Gastroesophageal sphincter (tissue), 4 donors: ENCODE measurements at regions not wholly inside any gene's neighbourhood (a gene's known extent, or its start where the extent isn't known, plus 50 kb on each side); places are given as distances from the start of the nearest gene placed in this dataset.
A peak's percentile ranks its signal among the peaks of the same experiment; 100 is the strongest.

Experiments used
- ATAC-seq: fragments of 150-250 bp; one replicate; pipeline ENCODE4 v1.9.1; 2016; ENCODE audit warnings: mild to moderate bottlenecking, moderate library complexity
- H3K27ac ChIP-seq, 4 donors: fragments of 200-600 bp; sonication (generic) in 3 of 4; 1 replicate in 3 of 4; 2 replicates in 1 of 4; pipeline ENCODE4 v1.5.1; 2016 to 2019
- H3K27me3 ChIP-seq: fragments of 200-600 bp; sonication (generic); one replicate; pipeline ENCODE4 v1.5.1; 2019
- H3K36me3 ChIP-seq, 2 donors: fragments of 200-600 bp; sonication (generic); one replicate each; pipeline ENCODE4 v1.5.1; 2019; ENCODE audit warnings: control low read depth in 1 of 2
- H3K4me1 ChIP-seq, 3 donors: fragments of 200-600 bp; sonication (generic); 1 replicate in 2 of 3; 2 replicates in 1 of 3; pipeline ENCODE4 v1.5.1; 2016 to 2019; ENCODE audit warnings: control low read depth in 2 of 3
- H3K4me3 ChIP-seq, 2 donors: fragments of 200-600 bp; sonication (generic); one replicate each; pipeline ENCODE4 v1.5.1; 2019; ENCODE audit warnings: mild to moderate bottlenecking in 1 of 2, moderate library complexity in 1 of 2
- H3K9me3 ChIP-seq, 3 donors: fragments of 200-600 bp; sonication (generic); one replicate each; pipeline ENCODE4 v1.5.1; 2017 to 2019; ENCODE audit warnings: control low read depth in 2 of 3
- EP300 ChIP-seq: sonication (generic); formaldehyde crosslinking; IDR thresholded peaks from one replicate; pipeline ENCODE4 v1.6.1; 2017; ENCODE audit warnings: antibody characterized with exemption, mild to moderate bottlenecking
- POLR2A ChIP-seq, 2 donors: fragments of 450-650 bp; IDR thresholded peaks; one replicate each; pipeline ENCODE4 v1.6.1; 2017; ENCODE audit warnings: antibody characterized with exemption in 2 of 2, mild to moderate bottlenecking in 2 of 2, moderate library complexity in 1 of 2
- POLR2AphosphoS5 ChIP-seq: sonication (generic); formaldehyde crosslinking; IDR thresholded peaks from one replicate; pipeline ENCODE4 v1.6.1; 2017; ENCODE audit warnings: antibody characterized with exemption
- WGBS, 2 donors: methylation state at CpG; one replicate each; pipeline ENCODE4 v1.1.5; 2018; ENCODE audit warnings: low coverage in 1 of 2; 5-methylcytosine and 5-hydroxymethylcytosine counted together
- TF ChIP-seq, protein P1 (sequence below), 4 experiments: fragments of 200-600 bp in 2 of 4; fragments of 450-650 bp in 2 of 4; sonication (generic) in 1 of 4; IDR thresholded peaks; one replicate each; pipeline ENCODE4 v1.5.1; 2017 to 2019; ENCODE audit warnings: antibody characterized with exemption in 4 of 4, mild to moderate bottlenecking in 2 of 4, moderate library complexity in 2 of 4

- no peaks in the 10 kb centered on the region for H3K4me1 ChIP-seq
- H3K9me3 ChIP-seq = no peaks in the 10 kb centered on the region
- WGBS, 2 donors = 75 to 78% methylated on average over 1 of the region's 1 CpG
- no peak overlapping the region for H3K4me3 ChIP-seq
- no peak overlapping the region for H3K27ac ChIP-seq
- H3K36me3 ChIP-seq = no peaks in the 10 kb centered on the region
- no peak for ATAC-seq
- no peak for TF ChIP-seq EP300
- H3K27me3 ChIP-seq = no peaks in the 10 kb centered on the region
These were observed 168.3 kb upstream of the GPC6 start for GRCh38 chr13:93058301-93058700.

- Histone ChIP-seq H3K4me1 (no peaks in the 10 kb centered on the region), H3K36me3 (no peaks in the 10 kb centered on the region), H3K9me3 (no peaks in the 10 kb centered on the region), H3K27me3 (no peaks in the 10 kb centered on the region), H3K4me3 (no peak overlapping the region), H3K27ac (no peak overlapping the region)
- TF ChIP-seq POLR2A (IDR thresholded peaks at IDR 0.05) (no peak), EP300 (no peak), POLR2AphosphoS5 (no peak)
- TF ChIP-seq, protein P1, sequence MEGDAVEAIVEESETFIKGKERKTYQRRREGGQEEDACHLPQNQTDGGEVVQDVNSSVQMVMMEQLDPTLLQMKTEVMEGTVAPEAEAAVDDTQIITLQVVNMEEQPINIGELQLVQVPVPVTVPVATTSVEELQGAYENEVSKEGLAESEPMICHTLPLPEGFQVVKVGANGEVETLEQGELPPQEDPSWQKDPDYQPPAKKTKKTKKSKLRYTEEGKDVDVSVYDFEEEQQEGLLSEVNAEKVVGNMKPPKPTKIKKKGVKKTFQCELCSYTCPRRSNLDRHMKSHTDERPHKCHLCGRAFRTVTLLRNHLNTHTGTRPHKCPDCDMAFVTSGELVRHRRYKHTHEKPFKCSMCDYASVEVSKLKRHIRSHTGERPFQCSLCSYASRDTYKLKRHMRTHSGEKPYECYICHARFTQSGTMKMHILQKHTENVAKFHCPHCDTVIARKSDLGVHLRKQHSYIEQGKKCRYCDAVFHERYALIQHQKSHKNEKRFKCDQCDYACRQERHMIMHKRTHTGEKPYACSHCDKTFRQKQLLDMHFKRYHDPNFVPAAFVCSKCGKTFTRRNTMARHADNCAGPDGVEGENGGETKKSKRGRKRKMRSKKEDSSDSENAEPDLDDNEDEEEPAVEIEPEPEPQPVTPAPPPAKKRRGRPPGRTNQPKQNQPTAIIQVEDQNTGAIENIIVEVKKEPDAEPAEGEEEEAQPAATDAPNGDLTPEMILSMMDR (IDR thresholded peaks at IDR 0.05) = no peak
- 73 to 79% methylated on average over 5 of the region's 5 CpGs for WGBS, 2 donors
- no peak for ATAC-seq
These were observed 166.5 kb upstream of the GPC6 start for GRCh38 chr13:93060144-93060543.

DNA sequence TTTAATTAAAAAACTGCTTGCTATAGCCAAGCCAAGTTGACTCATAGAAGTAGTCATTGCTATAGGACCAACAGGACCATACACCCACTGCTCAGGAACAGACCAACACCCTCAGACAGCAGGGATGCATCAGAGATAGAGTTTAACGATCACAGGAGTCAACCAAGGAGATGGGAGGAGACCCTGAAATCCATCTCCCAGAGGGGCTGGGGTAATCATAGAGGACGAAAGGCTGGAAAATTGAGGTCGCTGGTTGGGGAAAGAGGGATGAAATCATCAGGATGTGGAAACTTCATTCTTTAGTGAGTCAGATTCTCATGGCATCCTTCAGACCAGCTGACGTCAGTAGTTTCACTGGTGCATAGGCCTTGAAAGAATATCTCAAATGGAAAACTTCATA is 160.4 kb upstream of the GPC6 start:
- no peaks in the 10 kb centered on the region for H3K9me3 ChIP-seq
- TF ChIP-seq EP300 (no peak), POLR2AphosphoS5 (no peak), POLR2A (IDR thresholded peaks at IDR 0.05) (no peak)
- TF ChIP-seq, protein P1 (IDR thresholded peaks at IDR 0.05) = no peak
- no peaks in the 10 kb centered on the region for H3K4me1 ChIP-seq
- no peaks in the 10 kb centered on the region for H3K27me3 ChIP-seq
- WGBS, 2 donors = 68 to 73% methylated on average over 1 to 4 of the region's 4 CpGs
- no peak overlapping the region for H3K4me3 ChIP-seq
- no peaks in the 10 kb centered on the region for H3K36me3 ChIP-seq
- peak; percentile 39 for ATAC-seq
- no peak overlapping the region for H3K27ac ChIP-seq

DNA sequence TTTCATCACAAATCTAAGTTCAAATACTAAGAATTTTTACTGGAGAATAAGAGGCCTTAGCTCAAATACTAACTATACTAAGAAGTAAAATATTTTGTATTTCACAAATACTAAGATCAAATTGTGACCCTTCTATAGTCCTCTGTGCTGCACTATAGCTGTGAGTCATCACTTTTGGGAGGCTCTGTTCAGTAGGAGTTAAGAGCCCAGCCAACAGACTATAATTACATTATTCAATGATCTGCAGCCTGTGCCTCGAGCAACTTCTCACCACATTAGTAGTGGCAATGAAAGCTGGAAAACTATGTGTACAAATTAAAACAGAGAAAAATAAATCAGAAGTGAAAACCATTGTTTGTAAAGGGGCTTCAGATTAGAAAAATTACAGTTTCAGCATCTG is 147.3 kb upstream of the GPC6 start:
- H3K9me3 ChIP-seq = no peaks in the 10 kb centered on the region
- WGBS, 2 donors = 29 to 40% methylated on average over 1 of the region's 1 CpG
- H3K36me3 ChIP-seq = no peaks in the 10 kb centered on the region
- TF ChIP-seq POLR2A (IDR thresholded peaks at IDR 0.05) = no peak
- TF ChIP-seq, protein P1 (IDR thresholded peaks at IDR 0.05) = no peak
- no peak for TF ChIP-seq POLR2AphosphoS5
- TF ChIP-seq EP300 = no peak
- H3K27ac ChIP-seq = no peak overlapping the region
- no peak for ATAC-seq
- H3K4me3 ChIP-seq = no peak overlapping the region
- H3K27me3 ChIP-seq = no peaks in the 10 kb centered on the region
- no peaks in the 10 kb centered on the region for H3K4me1 ChIP-seq

DNA sequence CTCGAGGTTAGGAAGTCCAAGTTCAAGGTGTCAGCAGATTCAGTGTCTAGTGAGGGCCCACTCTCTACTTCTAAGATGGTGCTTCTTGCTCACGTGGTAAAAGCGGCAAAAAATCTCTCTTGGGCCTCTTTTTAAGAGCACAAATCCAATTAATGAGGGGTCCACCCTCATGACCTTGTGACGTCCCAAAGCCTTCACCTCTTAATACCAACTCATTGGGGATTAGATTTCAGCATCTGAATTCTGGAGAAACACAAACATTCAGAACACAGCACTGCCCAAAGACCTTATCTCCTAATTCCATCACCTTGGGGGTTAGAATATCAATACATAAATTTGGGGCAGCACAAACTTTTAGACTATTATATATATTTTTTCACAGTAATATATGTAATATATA is 146.4 kb upstream of the GPC6 start:
- TF ChIP-seq, protein P1 (IDR thresholded peaks at IDR 0.05) = no peak
- no peak for TF ChIP-seq POLR2A (IDR thresholded peaks at IDR 0.05)
- TF ChIP-seq POLR2AphosphoS5 = no peak
- no peak for TF ChIP-seq EP300
- WGBS, 2 donors = 87 to 91% methylated on average over 4 of the region's 4 CpGs
- Histone ChIP-seq H3K4me1 (no peaks in the 10 kb centered on the region), H3K27me3 (no peaks in the 10 kb centered on the region), H3K36me3 (no peaks in the 10 kb centered on the region), H3K27ac (no peak overlapping the region), H3K4me3 (no peak overlapping the region), H3K9me3 (no peaks in the 10 kb centered on the region)
- ATAC-seq = no peak
